HepG2 (cell line): ENCODE measurements at regions not wholly inside any gene's neighbourhood (a gene's known extent, or its start where the extent isn't known, plus 50 kb on each side); places are given as distances from the start of the nearest gene placed in this dataset.

ENCODE experiments used
- CHCHD3 ChIP-seq: sonication (generic); formaldehyde crosslinking; IDR thresholded peaks from 2 replicates; pipeline ENCODE4 v1.8.0; 2022; ENCODE audit warnings: mild to moderate bottlenecking, missing genetic modification reagents, moderate library complexity
- GATAD2A ChIP-seq: IDR thresholded peaks from 2 replicates; pipeline ENCODE4 v1.6.1; 2016
- MATR3 ChIP-seq: sonication (generic); formaldehyde crosslinking; IDR thresholded peaks from 2 replicates; pipeline ENCODE4 v1.4.0; 2020; ENCODE audit warnings: missing genetic modification reagents
- MED1 ChIP-seq: sonication (generic); formaldehyde crosslinking; IDR thresholded peaks from 2 replicates; pipeline ENCODE4 v1.4.0; 2020; ENCODE audit warnings: missing genetic modification reagents
- MED8 ChIP-seq: sonication (generic); formaldehyde crosslinking; IDR thresholded peaks from 2 replicates; pipeline ENCODE4 v1.8.1; 2023; ENCODE audit warnings: mild to moderate bottlenecking, missing genetic modification reagents; ENCODE audit not compliant: insufficient replicate concordance
- MIER2 ChIP-seq: IDR thresholded peaks from 2 replicates; pipeline ENCODE4 v1.6.1; 2016; ENCODE audit warnings: missing biosample characterization, missing genetic modification reagents
- SMAD1 ChIP-seq: sonication (generic); formaldehyde crosslinking; IDR thresholded peaks from 2 replicates; pipeline ENCODE4 v1.4.0; 2020; ENCODE audit warnings: missing genetic modification reagents, low read depth, mild to moderate bottlenecking, borderline replicate concordance
- ZFP41 ChIP-seq: sonication (generic); formaldehyde crosslinking; IDR thresholded peaks from 2 replicates; pipeline ENCODE4 v1.4.0; 2020; ENCODE audit warnings: mild to moderate bottlenecking, missing genetic modification reagents, borderline replicate concordance
- ZNF20 ChIP-seq: sonication (generic); formaldehyde crosslinking; IDR thresholded peaks from 2 replicates; pipeline ENCODE4 v1.4.0; 2020; ENCODE audit warnings: mild to moderate bottlenecking, moderate library complexity, missing genetic modification reagents
- ZNF468 ChIP-seq: sonication (generic); formaldehyde crosslinking; IDR thresholded peaks from 2 replicates; pipeline ENCODE4 v1.8.0; 2022; ENCODE audit warnings: mild to moderate bottlenecking, moderate library complexity, missing genetic modification reagents
- TF ChIP-seq, protein P1 (sequence below): sonication (generic); formaldehyde crosslinking; IDR thresholded peaks from 2 replicates; pipeline ENCODE4 v1.5.1; 2020; ENCODE audit warnings: mild to moderate bottlenecking, missing genetic modification reagents, borderline replicate concordance
- TF ChIP-seq, protein P2 (sequence below): sonication (generic); formaldehyde crosslinking; IDR thresholded peaks from 2 replicates; pipeline ENCODE4 v1.5.1; 2020; ENCODE audit warnings: missing genetic modification reagents, mild to moderate bottlenecking, borderline replicate concordance
- TF ChIP-seq, protein P3 (sequence below): sonication (generic); formaldehyde crosslinking; IDR thresholded peaks from 2 replicates; pipeline ENCODE4 v1.4.0; 2020; ENCODE audit warnings: missing genetic modification reagents
- TF ChIP-seq, protein P4 (sequence below): sonication (generic); formaldehyde crosslinking; IDR thresholded peaks from 2 replicates; pipeline ENCODE4 v1.8.1; 2022; ENCODE audit warnings: low read depth, mild to moderate bottlenecking, missing genetic modification reagents

DNA sequence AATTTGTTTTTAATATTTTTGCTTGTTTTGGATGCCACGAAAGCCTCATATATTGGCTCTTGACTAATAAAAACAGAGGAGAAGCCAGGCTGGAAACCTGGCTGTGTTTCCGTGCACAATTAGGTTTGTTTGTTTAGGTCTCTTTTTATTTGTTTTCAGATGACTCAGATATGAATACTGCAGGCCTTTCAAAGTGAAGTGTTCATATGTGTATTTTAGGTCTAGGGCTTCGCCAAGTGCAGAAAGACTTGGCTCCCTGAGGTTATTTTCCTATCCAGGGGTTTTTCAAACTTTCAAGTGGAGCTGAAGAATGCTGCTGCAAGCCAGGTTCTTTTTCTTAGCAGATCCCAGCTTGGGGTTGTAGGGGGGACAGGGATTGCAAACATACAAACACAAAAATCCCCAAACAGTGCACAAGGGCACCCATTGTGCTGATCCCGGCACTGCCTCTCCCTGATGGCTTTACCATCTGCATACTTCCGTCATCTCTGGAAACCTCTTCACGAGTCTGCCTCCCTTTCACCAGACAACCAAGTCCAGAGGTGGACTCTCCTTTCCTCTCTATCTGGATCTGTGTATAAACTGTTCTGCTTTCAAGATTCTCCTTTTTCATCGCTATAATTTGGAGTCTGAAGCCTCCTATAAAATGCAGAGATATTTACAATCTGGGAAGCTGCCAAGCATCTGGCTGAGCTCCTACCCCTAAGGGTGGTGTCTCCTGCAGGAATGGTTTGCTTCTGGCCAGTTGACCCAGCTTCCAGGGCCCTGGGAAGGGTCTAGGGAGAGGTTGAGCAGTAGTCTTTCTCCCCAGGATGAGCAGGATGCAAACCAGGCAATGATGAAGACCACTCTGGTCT lies 108.6 kb downstream of the SMIM20 start (continued):
- TF ChIP-seq, protein P1, sequence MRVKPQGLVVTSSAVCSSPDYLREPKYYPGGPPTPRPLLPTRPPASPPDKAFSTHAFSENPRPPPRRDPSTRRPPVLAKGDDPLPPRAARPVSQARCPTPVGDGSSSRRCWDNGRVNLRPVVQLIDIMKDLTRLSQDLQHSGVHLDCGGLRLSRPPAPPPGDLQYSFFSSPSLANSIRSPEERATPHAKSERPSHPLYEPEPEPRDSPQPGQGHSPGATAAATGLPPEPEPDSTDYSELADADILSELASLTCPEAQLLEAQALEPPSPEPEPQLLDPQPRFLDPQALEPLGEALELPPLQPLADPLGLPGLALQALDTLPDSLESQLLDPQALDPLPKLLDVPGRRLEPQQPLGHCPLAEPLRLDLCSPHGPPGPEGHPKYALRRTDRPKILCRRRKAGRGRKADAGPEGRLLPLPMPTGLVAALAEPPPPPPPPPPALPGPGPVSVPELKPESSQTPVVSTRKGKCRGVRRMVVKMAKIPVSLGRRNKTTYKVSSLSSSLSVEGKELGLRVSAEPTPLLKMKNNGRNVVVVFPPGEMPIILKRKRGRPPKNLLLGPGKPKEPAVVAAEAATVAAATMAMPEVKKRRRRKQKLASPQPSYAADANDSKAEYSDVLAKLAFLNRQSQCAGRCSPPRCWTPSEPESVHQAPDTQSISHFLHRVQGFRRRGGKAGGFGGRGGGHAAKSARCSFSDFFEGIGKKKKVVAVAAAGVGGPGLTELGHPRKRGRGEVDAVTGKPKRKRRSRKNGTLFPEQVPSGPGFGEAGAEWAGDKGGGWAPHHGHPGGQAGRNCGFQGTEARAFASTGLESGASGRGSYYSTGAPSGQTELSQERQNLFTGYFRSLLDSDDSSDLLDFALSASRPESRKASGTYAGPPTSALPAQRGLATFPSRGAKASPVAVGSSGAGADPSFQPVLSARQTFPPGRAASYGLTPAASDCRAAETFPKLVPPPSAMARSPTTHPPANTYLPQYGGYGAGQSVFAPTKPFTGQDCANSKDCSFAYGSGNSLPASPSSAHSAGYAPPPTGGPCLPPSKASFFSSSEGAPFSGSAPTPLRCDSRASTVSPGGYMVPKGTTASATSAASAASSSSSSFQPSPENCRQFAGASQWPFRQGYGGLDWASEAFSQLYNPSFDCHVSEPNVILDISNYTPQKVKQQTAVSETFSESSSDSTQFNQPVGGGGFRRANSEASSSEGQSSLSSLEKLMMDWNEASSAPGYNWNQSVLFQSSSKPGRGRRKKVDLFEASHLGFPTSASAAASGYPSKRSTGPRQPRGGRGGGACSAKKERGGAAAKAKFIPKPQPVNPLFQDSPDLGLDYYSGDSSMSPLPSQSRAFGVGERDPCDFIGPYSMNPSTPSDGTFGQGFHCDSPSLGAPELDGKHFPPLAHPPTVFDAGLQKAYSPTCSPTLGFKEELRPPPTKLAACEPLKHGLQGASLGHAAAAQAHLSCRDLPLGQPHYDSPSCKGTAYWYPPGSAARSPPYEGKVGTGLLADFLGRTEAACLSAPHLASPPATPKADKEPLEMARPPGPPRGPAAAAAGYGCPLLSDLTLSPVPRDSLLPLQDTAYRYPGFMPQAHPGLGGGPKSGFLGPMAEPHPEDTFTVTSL (CRISPR knock-in tag): peak; percentile 72; the same call in 1 of the 2 replicates
- TF ChIP-seq SMAD1 (CRISPR knock-in tag) (no peak), ZFP41 (CRISPR knock-in tag) (no peak), GATAD2A (CRISPR knock-in tag) (peak; percentile 62; the same call in 1 of the 2 replicates), MIER2 (no peak), CHCHD3 (CRISPR knock-in tag) (no peak), MATR3 (no peak), ZNF468 (CRISPR knock-in tag) (no peak), MED1 (CRISPR knock-in tag) (peak; percentile 21; the same call in 1 of the 2 replicates), MED8 (no peak), ZNF20 (CRISPR knock-in tag) (no peak)
- TF ChIP-seq, protein P2, sequence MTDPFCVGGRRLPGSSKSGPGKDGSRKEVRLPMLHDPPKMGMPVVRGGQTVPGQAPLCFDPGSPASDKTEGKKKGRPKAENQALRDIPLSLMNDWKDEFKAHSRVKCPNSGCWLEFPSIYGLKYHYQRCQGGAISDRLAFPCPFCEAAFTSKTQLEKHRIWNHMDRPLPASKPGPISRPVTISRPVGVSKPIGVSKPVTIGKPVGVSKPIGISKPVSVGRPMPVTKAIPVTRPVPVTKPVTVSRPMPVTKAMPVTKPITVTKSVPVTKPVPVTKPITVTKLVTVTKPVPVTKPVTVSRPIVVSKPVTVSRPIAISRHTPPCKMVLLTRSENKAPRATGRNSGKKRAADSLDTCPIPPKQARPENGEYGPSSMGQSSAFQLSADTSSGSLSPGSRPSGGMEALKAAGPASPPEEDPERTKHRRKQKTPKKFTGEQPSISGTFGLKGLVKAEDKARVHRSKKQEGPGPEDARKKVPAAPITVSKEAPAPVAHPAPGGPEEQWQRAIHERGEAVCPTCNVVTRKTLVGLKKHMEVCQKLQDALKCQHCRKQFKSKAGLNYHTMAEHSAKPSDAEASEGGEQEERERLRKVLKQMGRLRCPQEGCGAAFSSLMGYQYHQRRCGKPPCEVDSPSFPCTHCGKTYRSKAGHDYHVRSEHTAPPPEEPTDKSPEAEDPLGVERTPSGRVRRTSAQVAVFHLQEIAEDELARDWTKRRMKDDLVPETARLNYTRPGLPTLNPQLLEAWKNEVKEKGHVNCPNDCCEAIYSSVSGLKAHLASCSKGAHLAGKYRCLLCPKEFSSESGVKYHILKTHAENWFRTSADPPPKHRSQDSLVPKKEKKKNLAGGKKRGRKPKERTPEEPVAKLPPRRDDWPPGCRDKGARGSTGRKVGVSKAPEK: no peak
- TF ChIP-seq, protein P3, sequence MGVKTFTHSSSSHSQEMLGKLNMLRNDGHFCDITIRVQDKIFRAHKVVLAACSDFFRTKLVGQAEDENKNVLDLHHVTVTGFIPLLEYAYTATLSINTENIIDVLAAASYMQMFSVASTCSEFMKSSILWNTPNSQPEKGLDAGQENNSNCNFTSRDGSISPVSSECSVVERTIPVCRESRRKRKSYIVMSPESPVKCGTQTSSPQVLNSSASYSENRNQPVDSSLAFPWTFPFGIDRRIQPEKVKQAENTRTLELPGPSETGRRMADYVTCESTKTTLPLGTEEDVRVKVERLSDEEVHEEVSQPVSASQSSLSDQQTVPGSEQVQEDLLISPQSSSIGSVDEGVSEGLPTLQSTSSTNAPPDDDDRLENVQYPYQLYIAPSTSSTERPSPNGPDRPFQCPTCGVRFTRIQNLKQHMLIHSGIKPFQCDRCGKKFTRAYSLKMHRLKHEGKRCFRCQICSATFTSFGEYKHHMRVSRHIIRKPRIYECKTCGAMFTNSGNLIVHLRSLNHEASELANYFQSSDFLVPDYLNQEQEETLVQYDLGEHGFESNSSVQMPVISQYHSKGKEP (CRISPR knock-in tag): no peak
- TF ChIP-seq, protein P4, sequence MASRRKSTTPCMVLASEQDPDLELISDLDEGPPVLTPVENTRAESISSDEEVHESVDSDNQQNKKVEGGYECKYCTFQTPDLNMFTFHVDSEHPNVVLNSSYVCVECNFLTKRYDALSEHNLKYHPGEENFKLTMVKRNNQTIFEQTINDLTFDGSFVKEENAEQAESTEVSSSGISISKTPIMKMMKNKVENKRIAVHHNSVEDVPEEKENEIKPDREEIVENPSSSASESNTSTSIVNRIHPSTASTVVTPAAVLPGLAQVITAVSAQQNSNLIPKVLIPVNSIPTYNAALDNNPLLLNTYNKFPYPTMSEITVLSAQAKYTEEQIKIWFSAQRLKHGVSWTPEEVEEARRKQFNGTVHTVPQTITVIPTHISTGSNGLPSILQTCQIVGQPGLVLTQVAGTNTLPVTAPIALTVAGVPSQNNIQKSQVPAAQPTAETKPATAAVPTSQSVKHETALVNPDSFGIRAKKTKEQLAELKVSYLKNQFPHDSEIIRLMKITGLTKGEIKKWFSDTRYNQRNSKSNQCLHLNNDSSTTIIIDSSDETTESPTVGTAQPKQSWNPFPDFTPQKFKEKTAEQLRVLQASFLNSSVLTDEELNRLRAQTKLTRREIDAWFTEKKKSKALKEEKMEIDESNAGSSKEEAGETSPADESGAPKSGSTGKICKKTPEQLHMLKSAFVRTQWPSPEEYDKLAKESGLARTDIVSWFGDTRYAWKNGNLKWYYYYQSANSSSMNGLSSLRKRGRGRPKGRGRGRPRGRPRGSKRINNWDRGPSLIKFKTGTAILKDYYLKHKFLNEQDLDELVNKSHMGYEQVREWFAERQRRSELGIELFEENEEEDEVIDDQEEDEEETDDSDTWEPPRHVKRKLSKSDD: no peak
